Neutrophil (primary cell): ENCODE measurements at regions not wholly inside any gene's neighbourhood (a gene's known extent, or its start where the extent isn't known, plus 50 kb on each side); places are given as distances from the start of the nearest gene placed in this dataset.

ENCODE experiments used
- H3K27ac ChIP-seq: fragments of 200-600 bp; sonication (generic); 2 replicates; pipeline ENCODE4 v1.5.1; 2016; ENCODE audit warnings: mild to moderate bottlenecking, moderate library complexity
- H3K27me3 ChIP-seq: fragments of 200-600 bp; sonication (generic); 2 replicates; pipeline ENCODE4 v1.6.0; 2016; ENCODE audit warnings: mild to moderate bottlenecking
- H3K36me3 ChIP-seq: fragments of 200-600 bp; sonication (generic); 2 replicates; pipeline ENCODE4 v1.5.1; 2017
- H3K4me1 ChIP-seq, 2 experiments: fragments of 200-600 bp in 1 of 2; sonication (generic) in 1 of 2; 1 replicate in 1 of 2; 2 replicates in 1 of 2; pipeline versions ENCODE4 v1.5.1 to v1.6.1; 2013 to 2016; ENCODE audit warnings: low read depth in 1 of 2, low read length in 1 of 2, mild to moderate bottlenecking in 1 of 2, moderate library complexity in 1 of 2; ENCODE audit not compliant: control insufficient read depth in 1 of 2, insufficient read depth in 1 of 2
- H3K4me3 ChIP-seq, 2 experiments: fragments of 200-600 bp in 1 of 2; sonication (generic) in 1 of 2; 1 replicate in 1 of 2; 2 replicates in 1 of 2; pipeline ENCODE4 v1.5.1; 2013 to 2016; ENCODE audit warnings: low read depth in 1 of 2, low read length in 1 of 2, mild to moderate bottlenecking in 1 of 2, moderate library complexity in 1 of 2
- H3K9me3 ChIP-seq: fragments of 200-600 bp; sonication (generic); 2 replicates; pipeline ENCODE4 v1.5.1; 2016
- CTCF ChIP-seq: fragments of 200-600 bp; sonication (generic); IDR thresholded peaks from 2 replicates; pipeline ENCODE4 v1.5.1; 2016; ENCODE audit warnings: antibody characterized with exemption

DNA sequence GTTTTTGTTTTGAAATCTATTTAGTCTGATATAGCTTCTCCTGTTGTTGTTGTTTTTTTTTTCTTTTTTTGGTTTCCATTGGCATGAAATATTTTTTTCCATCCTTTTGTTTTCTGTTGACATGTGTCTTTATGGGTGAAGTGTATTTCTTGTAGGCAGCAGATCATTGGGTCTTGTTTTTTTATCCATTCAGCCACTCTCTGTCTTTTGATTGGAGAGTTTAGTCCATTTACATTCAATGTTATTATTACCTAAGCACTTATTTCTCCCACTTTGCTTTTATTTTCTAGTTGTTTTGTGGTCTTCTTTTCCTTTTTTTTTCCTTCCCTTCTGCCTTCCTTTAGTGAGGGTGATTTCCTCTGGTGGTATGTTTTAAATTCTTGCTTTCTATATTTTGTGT is 193.6 kb upstream of the TMEM260 start:
- Histone ChIP-seq H3K36me3 (no peaks in the 10 kb centered on the region), H3K4me3 (no peak overlapping the region), H3K9me3 (no peaks in the 10 kb centered on the region), H3K27me3 (no peaks in the 10 kb centered on the region), H3K27ac (no peak overlapping the region), H3K4me1 (no peaks in the 10 kb centered on the region)
- no peak for TF ChIP-seq CTCF

- no peaks in the 10 kb centered on the region for H3K4me1 ChIP-seq
Measured at GRCh38 chr14:56390859-56391258, 188.7 kb upstream of the TMEM260 start.

DNA sequence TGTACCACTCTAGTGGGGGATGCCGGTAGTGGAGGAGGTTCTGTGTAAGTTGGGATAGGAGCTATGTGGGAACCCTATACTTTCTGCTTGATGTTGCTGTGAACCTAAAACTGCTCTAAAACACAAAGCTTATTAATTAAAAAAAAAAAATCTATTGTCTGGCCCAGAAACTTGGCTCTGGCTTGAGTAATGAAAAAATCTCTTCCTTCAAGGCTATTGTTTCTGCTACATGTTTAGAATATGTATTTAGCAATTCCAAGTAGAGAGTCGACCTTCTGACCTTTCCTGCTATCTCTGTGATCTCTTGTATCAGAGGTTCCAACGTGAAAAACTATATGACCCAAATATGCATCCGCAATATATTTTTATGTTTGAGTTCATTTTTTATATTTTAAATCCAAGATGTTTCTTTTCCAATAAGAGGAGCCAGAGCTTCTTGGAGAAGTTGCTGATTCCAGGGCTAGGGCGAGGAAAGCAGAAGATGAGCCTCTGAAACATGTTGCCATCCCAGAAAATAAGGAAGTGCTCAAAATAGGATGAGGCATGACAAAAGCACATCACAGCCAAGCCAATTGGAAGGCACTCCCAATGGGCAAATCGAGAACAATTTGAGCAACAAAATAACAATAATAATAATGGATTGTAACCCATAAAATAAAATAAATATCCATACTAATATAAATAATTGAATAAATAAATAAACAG is 184.6 kb upstream of the TMEM260 start:
- Histone ChIP-seq H3K36me3 (no peaks in the 10 kb centered on the region), H3K27ac (no peak overlapping the region), H3K27me3 (no peaks in the 10 kb centered on the region), H3K4me1 (no peaks in the 10 kb centered on the region), H3K4me3 (no peak overlapping the region), H3K9me3 (no peaks in the 10 kb centered on the region)
- TF ChIP-seq CTCF, result no peak

More at GRCh38 chr14:56390859-56391258, 188.7 kb upstream of the TMEM260 start:
- no peak overlapping the region for H3K4me3 ChIP-seq
- H3K27me3 ChIP-seq, result no peaks in the 10 kb centered on the region
- no peak for TF ChIP-seq CTCF
- no peak overlapping the region for H3K27ac ChIP-seq
- H3K36me3 ChIP-seq, result no peaks in the 10 kb centered on the region
- H3K9me3 ChIP-seq, result no peaks in the 10 kb centered on the region

DNA sequence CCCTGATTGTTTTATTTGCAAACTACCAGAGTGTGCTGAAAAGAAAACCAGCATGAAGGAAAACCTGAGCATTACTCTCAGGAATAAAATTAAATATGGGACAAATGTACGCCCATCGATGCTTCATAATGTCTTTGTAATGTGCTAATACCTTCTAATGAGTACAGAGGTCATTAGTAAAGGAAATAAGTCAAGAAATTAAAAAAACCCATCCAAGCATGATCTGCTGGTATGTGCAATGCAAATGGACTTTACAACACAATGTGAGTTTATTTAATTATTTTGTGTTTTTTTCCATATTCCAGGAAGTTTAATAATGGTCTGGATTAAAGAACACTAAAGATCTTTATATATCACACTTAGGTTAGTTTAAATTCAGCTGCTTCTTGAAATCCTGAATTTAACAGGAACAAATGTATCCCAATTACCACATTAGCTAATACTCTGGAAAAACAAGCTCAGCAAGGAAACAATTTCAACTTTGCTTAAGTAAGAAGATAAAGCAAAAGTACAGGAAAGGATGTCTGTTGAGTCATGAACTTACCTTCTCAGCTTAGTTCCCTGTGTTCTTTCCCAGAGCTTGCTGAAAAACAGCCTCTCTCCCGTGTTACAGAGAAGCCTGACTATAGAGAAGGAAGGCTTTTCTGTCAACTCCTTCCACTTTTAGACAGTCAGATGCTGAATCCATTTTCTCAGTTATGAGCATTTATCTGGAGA is 179.3 kb upstream of the TMEM260 start:
- no peaks in the 10 kb centered on the region for H3K9me3 ChIP-seq
- H3K4me3 ChIP-seq, result no peak overlapping the region
- H3K27me3 ChIP-seq, result no peaks in the 10 kb centered on the region
- H3K4me1 ChIP-seq, result no peaks in the 10 kb centered on the region
- TF ChIP-seq CTCF, result no peak
- H3K27ac ChIP-seq, result no peak overlapping the region
- no peaks in the 10 kb centered on the region for H3K36me3 ChIP-seq

- H3K36me3 ChIP-seq, result no peaks in the 10 kb centered on the region
- H3K4me1 ChIP-seq, result no peaks in the 10 kb centered on the region
- H3K4me3 ChIP-seq, result no peak overlapping the region
- TF ChIP-seq CTCF, result no peak
- no peak overlapping the region for H3K27ac ChIP-seq
- no peaks in the 10 kb centered on the region for H3K9me3 ChIP-seq
- peaks cover 18% of the 10 kb centered on the region for H3K27me3 ChIP-seq
Measured at GRCh38 chr14:56412468-56413434, 166.8 kb upstream of the TMEM260 start.
